Pancreas (tissue), 10 donors: ENCODE measurements at regions not wholly inside any gene's neighbourhood (a gene's known extent, or its start where the extent isn't known, plus 50 kb on each side); places are given as distances from the start of the nearest gene placed in this dataset.

Experiments used
- ATAC-seq, 4 donors: fragments of 200-7000 bp; cut with Tn5 transposase; one replicate each; pipeline versions ENCODE4 v1.8.0 to v1.9.1; 2020; ENCODE audit warnings: mild to moderate bottlenecking in 4 of 4, moderate library complexity in 4 of 4
- DNase-seq, 6 donors: peaks; one replicate each; pipeline ENCODE4 v3.0.0-alpha.2; 2020
- FAIRE-seq: peaks from 2 replicates; lab custom pipeline; 2012; peaks lifted over from hg19 to GRCh38; lab: Jason Lieb, UNC
- H3K27ac ChIP-seq, 4 donors: fragments of 200-600 bp; sonication (generic); 1 replicate in 3 of 4; 2 replicates in 1 of 4; pipeline versions ENCODE4 v1.5.0 to v1.8.0; 2020
- H3K27me3 ChIP-seq, 4 donors: fragments of 200-600 bp; one replicate each; pipeline ENCODE4 v1.8.0; 2021
- H3K36me3 ChIP-seq, 3 donors: fragments of 200-600 bp; sonication (generic) in 1 of 3; one replicate each; pipeline versions ENCODE4 v1.5.0 to v1.8.0; 2020 to 2021
- H3K4me1 ChIP-seq, 3 donors: fragments of 200-600 bp; one replicate each; pipeline ENCODE4 v1.8.0; 2021
- H3K4me3 ChIP-seq, 4 donors: fragments of 200-600 bp; sonication (generic) in 2 of 4; one replicate each; pipeline versions ENCODE4 v1.5.0 to v1.8.0; 2020 to 2021
- H3K9me3 ChIP-seq, 4 donors: fragments of 200-600 bp; one replicate each; pipeline ENCODE4 v1.8.0; 2021
- CTCF ChIP-seq, 4 donors: fragments of 200-600 bp; sonication (generic) in 3 of 4; IDR thresholded peaks; one replicate each; pipeline versions ENCODE4 v1.5.0 to v1.8.0; 2021; ENCODE audit warnings: antibody characterized with exemption in 4 of 4
- WGBS, 2 donors: extraction: QIAGEN DNeasy Blood & Tissue Kit; methylation state at CpG; one replicate each; pipeline ENCODE4 v1.1.7; 2013; 5-methylcytosine and 5-hydroxymethylcytosine counted together
- intact Hi-C, 3 donors: fragments of 100-400 bp; cut with DNase I; formaldehyde crosslinking; loops; one replicate each; pipeline versions ENCODE4 v1.11.1 to v1.14.2; 2022
- donor health status: healthy with polysubstance abuse.
- donor health status: DM: no; HTN: no; CAD: no; lungs with moderate emphysema.
- donor health status: DM: no; HTN: no; CAD: no.
- donor health status: control.
- donor health status: control.
- donor health status: Bipolar disorder and iron deficiency.
- donor health status: DM: yes; HTN: yes; CAD: no.
- donor health status: DM: no; HTN: no; CAD: no.
- donor health status: DM: no; HTN: no; CAD: no.
- donor health status: DM: yes; HTN: yes; CAD: no.

- no peaks in the 10 kb centered on the region for H3K27me3 ChIP-seq
- no peak overlapping the region for H3K4me3 ChIP-seq
- H3K36me3 ChIP-seq, result no peaks in the 10 kb centered on the region
- no peak for DNase-seq
- no peak overlapping the region for H3K27ac ChIP-seq
- WGBS, 2 donors, result 92 to 97% methylated on average over 2 of the region's 2 CpGs
- TF ChIP-seq CTCF (IDR thresholded peaks at IDR 0.05), result no peak
- H3K9me3 ChIP-seq, result no peaks in the 10 kb centered on the region
- no peaks in the 10 kb centered on the region for H3K4me1 ChIP-seq
- intact Hi-C loops, result no loop called here
- no peak for FAIRE-seq
- ATAC-seq, result no peak
Measured at GRCh38 chr6:113488061-113488460, 369.1 kb upstream of the MARCKS start.

DNA sequence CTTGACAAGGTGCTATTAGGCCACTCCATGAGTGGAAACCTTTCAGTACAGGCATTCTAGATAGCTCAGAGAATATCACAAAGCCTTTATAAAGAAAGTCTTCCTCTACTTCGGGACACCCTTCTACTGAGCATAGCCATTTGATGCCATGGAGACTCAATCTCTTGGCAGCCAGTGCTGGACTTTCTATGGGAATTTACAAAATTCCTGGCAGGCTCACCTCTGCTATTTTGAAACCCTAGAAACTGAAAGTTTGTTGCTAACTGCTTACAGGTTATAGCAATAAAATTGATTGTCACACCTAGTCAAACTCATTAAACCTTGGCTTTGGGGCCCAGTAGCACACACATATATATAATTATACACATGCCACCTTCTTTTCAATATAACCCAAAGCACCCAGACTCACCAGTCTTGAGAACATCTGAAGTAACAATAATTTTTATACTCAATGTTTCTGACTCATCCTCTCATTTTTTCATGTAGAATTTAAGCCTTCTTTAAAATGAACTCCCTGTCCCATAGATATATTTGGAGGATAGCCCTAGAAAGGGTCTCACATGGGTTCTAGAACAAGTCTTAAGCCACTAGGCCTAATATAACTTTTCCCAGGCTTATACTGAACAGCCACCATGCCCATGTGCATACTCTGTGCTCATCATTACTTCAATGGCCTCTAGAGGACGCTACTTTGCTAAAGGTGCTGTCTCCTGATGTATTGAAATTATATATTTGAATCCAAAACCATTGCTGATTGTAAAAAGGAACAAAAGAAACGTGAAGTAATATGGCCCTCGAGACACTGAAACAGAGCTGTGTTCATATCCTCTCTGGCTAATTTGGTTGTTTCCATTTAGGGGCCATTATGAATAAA is 368.1 kb upstream of the MARCKS start:
- intact Hi-C loops, result no loop called here
- DNase-seq (no peak), ATAC-seq (peak in 3 of 4 donors; percentile 19 to 51 (median 34)), FAIRE-seq (no peak)
- Histone ChIP-seq H3K27me3 (no peaks in the 10 kb centered on the region), H3K9me3 (no peaks in the 10 kb centered on the region), H3K36me3 (no peaks in the 10 kb centered on the region), H3K27ac (peak overlapping the region; percentile 11 to 56 (median 42)), H3K4me1 (no peaks in the 10 kb centered on the region), H3K4me3 (no peak overlapping the region)
- 64 to 67% methylated on average over 4 of the region's 4 CpGs for WGBS, 2 donors
- no peak for TF ChIP-seq CTCF (IDR thresholded peaks at IDR 0.05)

- H3K9me3 ChIP-seq, result no peaks in the 10 kb centered on the region
- WGBS, 2 donors, result 63 to 64% methylated on average over 1 of the region's 1 CpG
- H3K36me3 ChIP-seq, result no peaks in the 10 kb centered on the region
- no peaks in the 10 kb centered on the region for H3K4me1 ChIP-seq
- peak overlapping the region in 3 of 4 donors; percentile 11 to 50 (median 34) for H3K27ac ChIP-seq
- no peak for TF ChIP-seq CTCF (IDR thresholded peaks at IDR 0.05)
- intact Hi-C loops, result no loop called here
- no peaks in the 10 kb centered on the region for H3K27me3 ChIP-seq
- DNase-seq, result peak in 1 of 6 donors; percentile 11
- no peak overlapping the region for H3K4me3 ChIP-seq
- peak; percentile 72 to 86 (median 78) for ATAC-seq
- no peak for FAIRE-seq
Measured at GRCh38 chr6:113489952-113490746, 367.0 kb upstream of the MARCKS start.

GRCh38 chr6:113491376-113491775 is 365.8 kb upstream of the MARCKS start:
- H3K9me3 ChIP-seq, result no peaks in the 10 kb centered on the region
- no peaks in the 10 kb centered on the region for H3K4me1 ChIP-seq
- DNase-seq (no peak), ATAC-seq (no peak), FAIRE-seq (no peak)
- no peak overlapping the region for H3K4me3 ChIP-seq
- no peak overlapping the region for H3K27ac ChIP-seq
- intact Hi-C loops, result no loop called here
- H3K36me3 ChIP-seq, result no peaks in the 10 kb centered on the region
- H3K27me3 ChIP-seq, result no peaks in the 10 kb centered on the region
- TF ChIP-seq CTCF (IDR thresholded peaks at IDR 0.05), result no peak
- 67 to 70% methylated on average over 3 of the region's 3 CpGs for WGBS, 2 donors
